HL-60 (cell line): ENCODE measurements at regions not wholly inside any gene's neighbourhood (a gene's known extent, or its start where the extent isn't known, plus 50 kb on each side); places are given as distances from the start of the nearest gene placed in this dataset.

ENCODE experiments used
- DNase-seq, 2 experiments: peaks; one replicate each; pipeline ENCODE4 v3.0.0-alpha.2; 2010 to 2020; ENCODE audit warnings: low read depth in 1 of 2, low spot score in 1 of 2
- H3K27ac ChIP-seq: fragments of 250-450 bp; sonication (Bioruptor Pico); replicated peaks from 2 replicates; pipeline ENCODE4 v1.5.1; 2020; ENCODE audit warnings: mild to moderate bottlenecking, moderate library complexity
- H3K27me3 ChIP-seq: fragments of 250-450 bp; sonication (Bioruptor Pico); 2 replicates; pipeline ENCODE4 v1.5.1; 2021; ENCODE audit warnings: mild to moderate bottlenecking, moderate library complexity; ENCODE audit not compliant: insufficient read depth, poor library complexity, severe bottlenecking
- H3K4me3 ChIP-seq: replicated peaks from 2 replicates; pipeline ENCODE4 v1.5.1; 2011; ENCODE audit warnings: mild to moderate bottlenecking, control low read depth, low read length; ENCODE audit not compliant: insufficient read depth
- CTCF ChIP-seq: IDR thresholded peaks from one replicate; pipeline ENCODE4 v1.5.1; 2011; ENCODE audit warnings: low read length, control low read depth, inconsistent platforms; ENCODE audit not compliant: insufficient read depth
- GABPA ChIP-seq: IDR thresholded peaks from 2 replicates; pipeline ENCODE4 v1.6.1; 2012; ENCODE audit warnings: low read depth
- POLR2AphosphoS5 ChIP-seq: IDR thresholded peaks from 2 replicates; pipeline ENCODE4 v1.6.1; 2012; ENCODE audit warnings: low read depth
- REST ChIP-seq: IDR thresholded peaks from 2 replicates; pipeline ENCODE4 v1.6.1; 2012; ENCODE audit warnings: low read depth; ENCODE audit not compliant: insufficient replicate concordance
- SPI1 ChIP-seq: IDR thresholded peaks from 2 replicates; pipeline ENCODE4 v1.6.1; 2012; ENCODE audit warnings: low read depth, mild to moderate bottlenecking, borderline replicate concordance

DNA sequence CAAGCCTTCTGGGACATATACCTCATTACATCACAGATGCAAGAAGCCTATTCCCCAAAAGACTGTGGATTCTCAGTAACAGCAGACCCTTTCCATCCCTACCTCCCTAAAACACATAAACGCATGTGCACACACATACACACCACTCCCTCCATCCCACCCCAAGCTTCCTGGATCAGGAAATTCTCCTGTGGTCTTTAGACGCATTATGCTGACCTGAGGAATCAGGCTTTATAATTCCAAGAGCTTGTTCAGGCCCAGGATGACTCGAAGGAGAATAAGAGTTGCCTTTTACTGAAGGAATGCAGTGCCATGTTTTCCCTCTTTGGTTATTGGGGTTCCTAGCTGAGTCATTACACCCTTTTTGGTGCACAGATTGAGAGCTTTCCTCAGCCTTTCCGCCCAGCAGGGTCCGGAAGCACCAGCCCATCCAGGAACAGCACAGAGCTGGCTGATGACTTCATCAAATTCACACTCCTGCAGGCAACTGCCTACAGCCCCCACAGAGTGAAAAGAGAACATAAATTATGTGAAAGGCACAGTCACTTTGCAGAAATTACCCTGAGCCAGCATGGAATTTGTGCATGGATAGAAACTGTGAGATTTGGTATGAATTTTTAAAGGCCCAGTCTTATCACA, 385.0 kb upstream of the TRPC7 start:
- TF ChIP-seq CTCF, result no peak
- no peak for TF ChIP-seq GABPA
- no peak for TF ChIP-seq SPI1
- no peak for TF ChIP-seq REST
- TF ChIP-seq POLR2AphosphoS5, result no peak
- H3K27me3 ChIP-seq, result no peaks in the 10 kb centered on the region
- no peak overlapping the region for H3K27ac ChIP-seq
- H3K4me3 ChIP-seq, result no peak overlapping the region
- DNase-seq, result no peak

DNA sequence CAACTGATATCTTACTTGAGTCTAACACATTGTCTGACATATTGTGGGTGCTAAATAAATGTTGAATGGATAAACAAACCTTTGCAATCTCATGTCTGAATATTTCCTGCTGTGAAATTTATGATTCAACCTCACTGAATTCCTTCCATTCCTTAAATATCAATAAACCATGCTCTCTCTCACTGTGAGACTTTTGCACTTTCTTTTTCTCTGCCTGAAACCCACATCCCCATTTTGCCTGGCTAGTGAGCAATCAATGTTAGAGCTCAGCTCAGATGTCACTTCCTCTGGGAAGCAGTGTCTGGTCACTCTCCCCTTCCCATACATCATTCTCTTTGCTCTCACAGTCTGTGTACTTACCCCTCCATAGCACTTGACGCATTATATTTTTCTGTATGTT, 383.7 kb upstream of the TRPC7 start:
- DNase-seq, result no peak
- TF ChIP-seq CTCF, result no peak
- no peak for TF ChIP-seq REST
- no peak for TF ChIP-seq GABPA
- TF ChIP-seq SPI1, result no peak
- no peak for TF ChIP-seq POLR2AphosphoS5
- Histone ChIP-seq H3K4me3 (no peak overlapping the region), H3K27me3 (no peaks in the 10 kb centered on the region), H3K27ac (no peak overlapping the region)

DNA sequence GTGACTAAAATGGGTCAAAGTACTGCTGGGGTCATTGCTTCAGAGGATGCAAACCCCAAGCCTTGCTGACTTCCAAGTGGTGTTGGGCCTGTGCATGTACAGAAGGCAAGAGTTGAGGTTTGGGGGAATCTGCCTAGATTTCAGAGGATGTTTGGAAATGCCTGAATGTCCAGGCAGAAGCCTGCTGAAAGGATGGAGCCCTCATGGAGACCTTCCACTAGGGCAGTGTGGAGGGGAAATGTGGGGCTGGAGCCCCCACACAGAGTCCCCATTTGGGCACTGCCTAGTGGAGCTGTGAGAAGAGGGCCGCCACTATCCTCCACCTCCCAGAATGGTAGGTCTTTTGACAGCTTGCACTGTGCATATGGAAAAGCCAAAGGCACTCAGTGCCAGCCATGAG, 377.7 kb upstream of the TRPC7 start:
- Histone ChIP-seq H3K27ac (no peak overlapping the region), H3K27me3 (no peaks in the 10 kb centered on the region), H3K4me3 (no peak overlapping the region)
- DNase-seq, result no peak
- TF ChIP-seq GABPA (no peak), REST (no peak), CTCF (no peak), SPI1 (no peak), POLR2AphosphoS5 (no peak)
